Upper lobe of left lung (tissue), 4 donors: ENCODE measurements at regions not wholly inside any gene's neighbourhood (a gene's known extent, or its start where the extent isn't known, plus 50 kb on each side); places are given as distances from the start of the nearest gene placed in this dataset.

Source experiments
- EP300 ChIP-seq, 4 donors: sonication (generic); formaldehyde crosslinking; IDR thresholded peaks; one replicate each; pipeline ENCODE4 v1.5.1; 2017; ENCODE audit warnings: antibody characterized with exemption in 4 of 4, control low read depth in 2 of 4
- POLR2A ChIP-seq, 4 donors: fragments of 450-650 bp; IDR thresholded peaks; one replicate each; pipeline ENCODE4 v1.5.1; 2016 to 2017; ENCODE audit warnings: antibody characterized with exemption in 4 of 4, mild to moderate bottlenecking in 2 of 4
- TF ChIP-seq, protein P1 (sequence below), 6 experiments: fragments of 450-650 bp in 4 of 6; fragments of 200-600 bp in 2 of 6; sonication (generic) in 2 of 6; IDR thresholded peaks; one replicate each; pipeline ENCODE4 v1.5.1; 2016 to 2019; ENCODE audit warnings: antibody characterized with exemption in 6 of 6

DNA sequence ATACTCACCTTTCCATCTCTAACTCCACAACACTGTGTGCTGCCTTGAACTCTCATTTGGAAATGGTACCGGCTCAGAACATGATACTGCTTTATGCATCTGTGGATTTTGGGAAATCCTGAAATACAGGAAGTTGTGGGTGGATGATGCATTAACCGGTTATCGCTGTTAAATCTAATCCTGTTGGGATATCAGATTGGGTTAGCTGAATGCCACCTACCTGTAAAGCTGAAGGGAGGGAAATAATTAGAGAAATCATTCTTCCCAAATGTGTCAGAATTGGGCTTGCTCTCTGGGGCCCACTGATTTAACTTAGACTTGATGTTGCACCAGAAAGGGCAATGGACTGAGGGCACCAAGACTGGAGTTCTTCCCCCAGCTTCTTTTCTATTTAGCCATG lies 54.0 kb downstream of the CH25H start:
- TF ChIP-seq, protein P1, sequence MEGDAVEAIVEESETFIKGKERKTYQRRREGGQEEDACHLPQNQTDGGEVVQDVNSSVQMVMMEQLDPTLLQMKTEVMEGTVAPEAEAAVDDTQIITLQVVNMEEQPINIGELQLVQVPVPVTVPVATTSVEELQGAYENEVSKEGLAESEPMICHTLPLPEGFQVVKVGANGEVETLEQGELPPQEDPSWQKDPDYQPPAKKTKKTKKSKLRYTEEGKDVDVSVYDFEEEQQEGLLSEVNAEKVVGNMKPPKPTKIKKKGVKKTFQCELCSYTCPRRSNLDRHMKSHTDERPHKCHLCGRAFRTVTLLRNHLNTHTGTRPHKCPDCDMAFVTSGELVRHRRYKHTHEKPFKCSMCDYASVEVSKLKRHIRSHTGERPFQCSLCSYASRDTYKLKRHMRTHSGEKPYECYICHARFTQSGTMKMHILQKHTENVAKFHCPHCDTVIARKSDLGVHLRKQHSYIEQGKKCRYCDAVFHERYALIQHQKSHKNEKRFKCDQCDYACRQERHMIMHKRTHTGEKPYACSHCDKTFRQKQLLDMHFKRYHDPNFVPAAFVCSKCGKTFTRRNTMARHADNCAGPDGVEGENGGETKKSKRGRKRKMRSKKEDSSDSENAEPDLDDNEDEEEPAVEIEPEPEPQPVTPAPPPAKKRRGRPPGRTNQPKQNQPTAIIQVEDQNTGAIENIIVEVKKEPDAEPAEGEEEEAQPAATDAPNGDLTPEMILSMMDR (IDR thresholded peaks at IDR 0.05), result no peak
- TF ChIP-seq POLR2A (IDR thresholded peaks at IDR 0.05) (no peak), EP300 (IDR thresholded peaks at IDR 0.05) (no peak)
